ENCODE measurements at regions not wholly inside any gene's neighbourhood (a gene's known extent, or its start where the extent isn't known, plus 50 kb on each side); places are given as distances from the start of the nearest gene placed in this dataset.

DNA sequence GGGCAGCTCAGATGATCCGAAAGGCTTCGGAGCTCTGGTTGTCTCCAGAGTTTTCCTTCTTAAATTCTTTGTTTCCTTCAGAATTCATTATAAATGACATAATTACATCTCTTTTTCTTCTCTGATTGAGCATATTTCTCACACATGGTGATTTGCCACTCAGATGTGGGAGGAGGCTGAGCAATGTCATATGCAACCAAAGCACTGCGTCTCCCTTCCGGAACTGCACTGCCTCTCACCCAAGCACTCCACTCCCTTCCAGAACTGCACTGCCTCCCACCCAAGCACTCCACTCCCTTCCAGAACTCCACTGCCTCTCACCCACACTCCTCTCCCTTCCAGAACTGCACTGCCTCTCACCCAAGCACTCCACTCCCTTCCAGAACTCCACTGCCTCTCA, 131.5 kb downstream of the SALL1 start:
- Histone ChIP-seq H3K36me3 (ENCODE audit: control insufficient read depth, insufficient read depth, low read length) (no peaks in the 10 kb centered on the region), H3K4me3 (ENCODE audit: low read length) (no peak overlapping the region), H3K27me3 (ENCODE audit: control insufficient read depth, insufficient read depth, low read length) (no peaks in the 10 kb centered on the region), H3K4me1 (ENCODE audit: control insufficient read depth, insufficient read depth, low read length) (no peaks in the 10 kb centered on the region), H3K9me3 (ENCODE audit: control insufficient read depth, insufficient read depth, low read length) (no peaks in the 10 kb centered on the region), H3K27ac (ENCODE audit: low read length) (no peak overlapping the region)
- intact Hi-C loops (cut with micrococcal nuclease) = no loop called here
- H3K4me1 Mint-ChIP-seq = no peaks in the 10 kb centered on the region
- H3K27me3 Mint-ChIP-seq (ENCODE audit: low read depth in 2 of 2) = peaks cover 9 to 20% of the 10 kb centered on the region in 2 donors
- DNase-seq (no peak), ATAC-seq (no peak)
- 93% methylated on average over 4 of the region's 4 CpGs for WGBS (ENCODE audit: insufficient coverage)
- no peak overlapping the region for H3K4me3 Mint-ChIP-seq
- H3K27ac Mint-ChIP-seq = no peak overlapping the region
- H3K36me3 Mint-ChIP-seq = no peaks in the 10 kb centered on the region
- no peaks in the 10 kb centered on the region for H3K9me3 Mint-ChIP-seq
- TF ChIP-seq, protein P1, sequence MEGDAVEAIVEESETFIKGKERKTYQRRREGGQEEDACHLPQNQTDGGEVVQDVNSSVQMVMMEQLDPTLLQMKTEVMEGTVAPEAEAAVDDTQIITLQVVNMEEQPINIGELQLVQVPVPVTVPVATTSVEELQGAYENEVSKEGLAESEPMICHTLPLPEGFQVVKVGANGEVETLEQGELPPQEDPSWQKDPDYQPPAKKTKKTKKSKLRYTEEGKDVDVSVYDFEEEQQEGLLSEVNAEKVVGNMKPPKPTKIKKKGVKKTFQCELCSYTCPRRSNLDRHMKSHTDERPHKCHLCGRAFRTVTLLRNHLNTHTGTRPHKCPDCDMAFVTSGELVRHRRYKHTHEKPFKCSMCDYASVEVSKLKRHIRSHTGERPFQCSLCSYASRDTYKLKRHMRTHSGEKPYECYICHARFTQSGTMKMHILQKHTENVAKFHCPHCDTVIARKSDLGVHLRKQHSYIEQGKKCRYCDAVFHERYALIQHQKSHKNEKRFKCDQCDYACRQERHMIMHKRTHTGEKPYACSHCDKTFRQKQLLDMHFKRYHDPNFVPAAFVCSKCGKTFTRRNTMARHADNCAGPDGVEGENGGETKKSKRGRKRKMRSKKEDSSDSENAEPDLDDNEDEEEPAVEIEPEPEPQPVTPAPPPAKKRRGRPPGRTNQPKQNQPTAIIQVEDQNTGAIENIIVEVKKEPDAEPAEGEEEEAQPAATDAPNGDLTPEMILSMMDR (IDR thresholded peaks at IDR 0.05) = no peak

DNA sequence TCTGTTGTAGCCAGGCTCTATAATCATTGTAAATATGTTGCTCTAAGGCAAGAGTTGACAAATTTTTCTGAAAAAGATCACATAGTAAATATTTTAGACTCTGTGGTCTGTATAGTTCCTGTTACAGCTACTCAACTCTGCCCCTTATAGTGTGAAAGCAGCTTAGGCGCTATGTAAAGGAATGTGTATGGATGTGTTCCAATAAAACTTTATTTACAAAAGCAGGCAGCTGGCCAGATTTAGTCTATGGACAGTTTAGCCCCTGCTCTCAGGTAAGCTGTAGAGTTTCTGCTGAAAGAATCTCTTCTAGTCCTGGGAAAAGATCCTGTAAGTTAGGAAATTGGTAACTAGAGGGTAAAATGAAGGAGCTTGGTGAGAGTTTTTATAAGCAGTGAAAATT, 133.1 kb downstream of the SALL1 start:
- H3K27ac Mint-ChIP-seq = no peak overlapping the region
- Histone ChIP-seq H3K4me3 (ENCODE audit: low read length) (no peak overlapping the region), H3K27me3 (ENCODE audit: control insufficient read depth, insufficient read depth, low read length) (no peaks in the 10 kb centered on the region), H3K27ac (ENCODE audit: low read length) (no peak overlapping the region), H3K4me1 (ENCODE audit: control insufficient read depth, insufficient read depth, low read length) (no peaks in the 10 kb centered on the region), H3K36me3 (ENCODE audit: control insufficient read depth, insufficient read depth, low read length) (no peaks in the 10 kb centered on the region), H3K9me3 (ENCODE audit: control insufficient read depth, insufficient read depth, low read length) (no peaks in the 10 kb centered on the region)
- H3K9me3 Mint-ChIP-seq = no peaks in the 10 kb centered on the region
- TF ChIP-seq, protein P1 (IDR thresholded peaks at IDR 0.05) = no peak
- no peak overlapping the region for H3K4me3 Mint-ChIP-seq
- peaks cover 2 to 14% of the 10 kb centered on the region in 2 donors for H3K27me3 Mint-ChIP-seq (ENCODE audit: low read depth in 2 of 2)
- no peaks in the 10 kb centered on the region for H3K4me1 Mint-ChIP-seq
- DNase-seq (no peak), ATAC-seq (no peak)
- H3K36me3 Mint-ChIP-seq = no peaks in the 10 kb centered on the region
- intact Hi-C loops (cut with micrococcal nuclease) = no loop called here
- WGBS (ENCODE audit: insufficient coverage) = no CpG with 5 or more reads among the region's 1 CpG

DNA sequence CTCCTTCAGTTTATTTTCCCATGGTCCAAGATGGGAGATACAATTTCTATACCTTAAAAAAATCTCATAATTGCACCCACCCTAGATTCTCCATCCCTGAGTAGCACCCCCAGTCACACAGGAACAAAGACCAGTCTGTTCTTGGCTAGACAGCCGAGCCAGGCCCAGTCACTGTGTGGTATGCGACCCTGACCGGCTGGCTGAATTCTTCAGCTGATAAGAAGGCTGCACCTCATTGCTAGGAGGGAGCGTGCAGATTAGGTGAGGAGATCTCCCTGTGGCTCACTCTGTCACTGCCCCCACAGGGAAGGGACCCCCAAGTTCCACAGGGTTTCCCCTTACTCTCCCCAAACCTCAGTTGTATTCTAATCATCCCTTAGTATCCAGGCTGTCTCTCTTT, 138.7 kb downstream of the SALL1 start:
- Mint-ChIP-seq H3K9me3 (peaks cover 0 to 2% of the 10 kb centered on the region in 2 donors), H3K4me1 (no peaks in the 10 kb centered on the region), H3K36me3 (no peaks in the 10 kb centered on the region), H3K27ac (no peak overlapping the region), H3K27me3 (ENCODE audit: low read depth in 2 of 2) (peaks cover 2 to 10% of the 10 kb centered on the region in 2 donors), H3K4me3 (no peak overlapping the region)
- ATAC-seq (no peak), DNase-seq (no peak)
- H3K4me1 ChIP-seq (ENCODE audit: control insufficient read depth, insufficient read depth, low read length) = no peaks in the 10 kb centered on the region
- no peak overlapping the region for H3K27ac ChIP-seq (ENCODE audit: low read length)
- TF ChIP-seq, protein P1 (IDR thresholded peaks at IDR 0.05) = no peak
- no peaks in the 10 kb centered on the region for H3K9me3 ChIP-seq (ENCODE audit: control insufficient read depth, insufficient read depth, low read length)
- intact Hi-C loops (cut with micrococcal nuclease) = no loop called here
- H3K36me3 ChIP-seq (ENCODE audit: control insufficient read depth, insufficient read depth, low read length) = no peaks in the 10 kb centered on the region
- WGBS (ENCODE audit: insufficient coverage) = 62% methylated on average over 4 of the region's 4 CpGs
- H3K4me3 ChIP-seq (ENCODE audit: low read length) = no peak overlapping the region
- H3K27me3 ChIP-seq (ENCODE audit: control insufficient read depth, insufficient read depth, low read length) = no peaks in the 10 kb centered on the region

DNA sequence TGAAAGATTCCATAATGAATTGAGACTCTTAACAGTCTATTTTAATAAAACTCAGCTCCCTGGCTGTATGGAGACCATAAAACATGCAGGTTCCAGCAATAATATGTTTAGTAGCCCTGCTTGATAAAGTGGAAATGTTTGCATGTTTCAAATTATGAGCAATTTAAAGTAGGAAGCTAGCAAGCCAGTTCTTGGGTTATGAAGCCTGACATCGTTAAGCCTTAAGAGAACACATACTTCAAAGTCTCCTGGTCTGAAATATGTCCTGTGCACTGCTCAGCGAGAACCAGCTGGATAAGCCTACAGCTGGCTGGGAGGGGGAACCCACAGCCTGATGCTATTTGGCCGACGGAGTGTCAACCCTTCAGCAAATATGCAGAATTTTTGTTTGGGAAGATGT, 140.3 kb downstream of the SALL1 start:
- H3K4me1 ChIP-seq (ENCODE audit: control insufficient read depth, insufficient read depth, low read length) = no peaks in the 10 kb centered on the region
- Mint-ChIP-seq H3K4me3 (no peak overlapping the region), H3K36me3 (no peaks in the 10 kb centered on the region), H3K4me1 (no peaks in the 10 kb centered on the region), H3K27ac (no peak overlapping the region), H3K27me3 (ENCODE audit: low read depth in 2 of 2) (peaks cover 7 to 8% of the 10 kb centered on the region in 2 donors), H3K9me3 (peaks cover 0 to 2% of the 10 kb centered on the region in 2 donors)
- intact Hi-C loops (cut with micrococcal nuclease) = no loop called here
- no peaks in the 10 kb centered on the region for H3K9me3 ChIP-seq (ENCODE audit: control insufficient read depth, insufficient read depth, low read length)
- 96% methylated on average over 4 of the region's 4 CpGs for whole genome bisulfite sequencing (ENCODE audit: insufficient coverage)
- no peak overlapping the region for H3K27ac ChIP-seq (ENCODE audit: low read length)
- no peak overlapping the region for H3K4me3 ChIP-seq (ENCODE audit: low read length)
- TF ChIP-seq, protein P1 (IDR thresholded peaks at IDR 0.05) = no peak
- no peak for DNase-seq
- H3K27me3 ChIP-seq (ENCODE audit: control insufficient read depth, insufficient read depth, low read length) = no peaks in the 10 kb centered on the region
- ATAC-seq = no peak
- no peaks in the 10 kb centered on the region for H3K36me3 ChIP-seq (ENCODE audit: control insufficient read depth, insufficient read depth, low read length)
